PC-9 (cell line): ENCODE measurements at regions not wholly inside any gene's neighbourhood (a gene's known extent, or its start where the extent isn't known, plus 50 kb on each side); places are given as distances from the start of the nearest gene placed in this dataset.

Experiments
- CTCF ChIP-seq: fragments of 200-600 bp; sonication (generic); conservative IDR thresholded peaks from 2 replicates; pipeline ENCODE4 v1.6.1; 2017; ENCODE audit warnings: mixed run types, antibody characterized with exemption, mild to moderate bottlenecking, moderate library complexity
- EZH2 ChIP-seq: fragments of 200-600 bp; sonication (generic); IDR thresholded peaks from 2 replicates; pipeline ENCODE4 v1.8.0; 2017; ENCODE audit warnings: antibody characterized with exemption, low read depth

GRCh38 chr10:64142395-64142794, 621.2 kb downstream of the REEP3 start:
- TF ChIP-seq CTCF (no peak), EZH2 (no peak)
